ENCODE measurements at regions not wholly inside any gene's neighbourhood (a gene's known extent, or its start where the extent isn't known, plus 50 kb on each side); places are given as distances from the start of the nearest gene placed in this dataset.
"Not testable (repeated sequence)": the region's sequence is repeated elsewhere in the genome, so short reads cannot be mapped to it uniquely, and the experiment has no call there.

DNA sequence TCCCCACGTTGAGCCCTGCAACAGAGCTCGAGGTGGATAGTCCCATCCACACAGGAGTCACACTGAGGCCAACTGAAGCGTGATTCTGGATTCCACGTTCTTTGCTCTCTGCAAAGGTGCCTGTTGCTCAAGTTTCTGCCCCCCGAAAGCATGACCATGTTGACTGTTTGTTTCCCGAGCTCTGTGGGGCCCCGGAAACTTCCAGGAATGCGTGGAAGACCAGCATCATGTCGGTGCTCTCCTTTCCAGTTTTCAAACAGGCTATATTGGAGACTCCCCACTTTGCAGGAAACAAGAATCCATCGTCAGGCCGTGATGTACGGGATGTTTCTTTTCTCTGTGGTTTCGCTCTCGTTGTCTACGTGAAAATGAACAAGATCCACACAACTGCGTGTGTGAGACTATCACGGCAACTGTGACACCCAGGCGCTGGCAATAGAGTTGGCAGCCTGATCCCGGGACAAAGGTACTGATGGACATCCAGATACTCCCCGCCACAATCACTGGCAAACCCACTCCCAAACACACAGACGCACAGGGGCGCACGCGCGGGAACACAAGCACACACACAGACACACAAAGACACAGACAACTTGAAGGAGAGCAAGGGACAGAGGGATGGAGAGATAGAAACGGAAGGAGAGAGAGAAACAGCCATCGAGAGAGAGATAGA lies 444.6 kb upstream of the DEFB115 start:
- Histone ChIP-seq H3K4me1 (ENCODE audit: control insufficient read depth, insufficient read depth, low read length) (no peaks in the 10 kb centered on the region), H3K4me3 (no peak overlapping the region), H3K9ac (ENCODE audit: control insufficient read depth, insufficient read depth, low read length) (no peak overlapping the region), H4K20me1 (ENCODE audit: control insufficient read depth, insufficient read depth) (no peaks in the 10 kb centered on the region), H3K4me2 (ENCODE audit: control insufficient read depth, insufficient read depth) (no peak overlapping the region), H3K36me3 (ENCODE audit: control insufficient read depth in 2 of 2, insufficient read depth in 2 of 2, low read length in 1 of 2) (no peaks in the 10 kb centered on the region), H3K27me3 (replicated peaks in 1 of 2; ENCODE audit: control insufficient read depth in 2 of 2, insufficient read depth in 2 of 2, low read length in 1 of 2) (no peaks in the 10 kb centered on the region), H3K27ac (ENCODE audit: control insufficient read depth, insufficient read depth) (no peak overlapping the region), H3K9me3 (replicated peaks; ENCODE audit: control insufficient read depth, insufficient read depth, low read length) (peaks cover 3% of the 10 kb centered on the region; the same call in 1 of the 3 replicates), H3K79me2 (ENCODE audit: control insufficient read depth, insufficient read depth, low read length) (no peaks in the 10 kb centered on the region), H2AFZ (ENCODE audit: control insufficient read depth, low read depth, low read length) (no peak overlapping the region)
- no peak for DNase-seq (ENCODE audit: low read depth, low spot score)
- no TSS peak for BruUV-seq (replicated peaks)
- no peak for ATAC-seq
- TF ChIP-seq FOS (IDR thresholded peaks at IDR 0.05; ENCODE audit: borderline replicate concordance, extremely low read depth, insufficient read length) = no peak
- ChIA-PET CTCF (no interaction called here), POLR2A (no interaction called here), RAD21 (ENCODE audit: unreplicated experiment) (no interaction called here), SMC1A (ENCODE audit: uncharacterized antibody, unreplicated experiment) (no interaction called here)
- in situ Hi-C loops (cut with MboI) = no loop called here
- intact Hi-C loops (cut with micrococcal nuclease; ENCODE audit: unreplicated experiment) = no loop called here
- no peak for FAIRE-seq
- WGBS (ENCODE audit: insufficient coverage, insufficient replicate concordance, low lambda C conversion rate, missing lambda C conversion rate) = 48% methylated on average over 27 of the region's 27 CpGs

DNA sequence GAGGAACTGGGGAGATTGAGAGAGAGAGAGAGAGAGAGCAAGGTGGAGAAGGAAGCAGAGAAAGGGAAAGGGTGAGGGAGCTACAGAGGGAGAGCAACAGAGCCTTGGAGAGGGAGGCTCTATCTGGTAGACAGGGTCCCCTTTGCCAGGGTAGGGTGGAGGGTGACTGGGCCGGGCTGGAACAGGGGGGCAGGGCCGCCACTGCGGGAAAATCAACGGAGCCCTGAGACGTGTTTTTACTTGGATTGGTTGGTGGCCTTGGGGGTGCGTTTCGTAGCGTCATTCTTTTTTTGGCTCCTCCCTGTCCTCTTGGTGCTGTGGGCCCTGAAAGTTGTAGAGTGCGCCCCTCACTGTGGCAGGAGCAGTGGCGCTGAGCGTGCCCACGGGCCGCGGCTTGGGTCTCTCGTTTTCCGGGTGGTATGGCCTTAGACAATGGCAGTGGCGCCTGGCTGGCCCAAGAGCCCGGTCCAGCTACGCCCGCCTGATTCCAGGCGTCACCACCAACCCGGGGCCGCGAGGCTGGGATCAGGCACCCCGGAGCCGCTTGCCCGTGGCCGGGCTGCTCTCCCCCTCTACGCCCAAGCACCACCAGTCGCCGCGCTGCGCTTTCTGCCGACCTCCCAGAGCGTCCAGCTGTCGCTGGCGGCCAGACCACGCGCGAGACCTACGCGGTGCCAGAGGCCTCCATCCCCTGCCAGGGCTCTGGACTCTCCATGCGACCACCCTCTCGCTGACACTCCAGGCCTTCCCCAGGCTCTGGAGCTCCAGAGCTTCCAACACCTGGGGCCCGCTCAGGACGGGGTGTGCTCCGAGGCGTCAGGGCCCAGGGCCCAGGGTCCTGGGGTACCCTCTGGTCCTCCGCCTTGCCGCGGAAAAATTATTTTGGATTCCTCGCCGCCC lies 443.8 kb upstream of the DEFB115 start:
- H3K9me3 ChIP-seq (replicated peaks; ENCODE audit: control insufficient read depth, insufficient read depth, low read length); BruUV-seq (replicated peaks); RAD21 ChIA-PET (ENCODE audit: unreplicated experiment); H2AFZ ChIP-seq (ENCODE audit: control insufficient read depth, low read depth, low read length); H3K36me3 ChIP-seq (ENCODE audit: control insufficient read depth in 2 of 2, insufficient read depth in 2 of 2, low read length in 1 of 2); ATAC-seq; H3K4me3 ChIP-seq; DNase-seq (ENCODE audit: low read depth, low spot score); CTCF ChIA-PET; H4K20me1 ChIP-seq (ENCODE audit: control insufficient read depth, insufficient read depth); H3K27ac ChIP-seq (ENCODE audit: control insufficient read depth, insufficient read depth); SMC1A ChIA-PET (ENCODE audit: uncharacterized antibody, unreplicated experiment); H3K79me2 ChIP-seq (ENCODE audit: control insufficient read depth, insufficient read depth, low read length); H3K4me2 ChIP-seq (ENCODE audit: control insufficient read depth, insufficient read depth); H3K9ac ChIP-seq (ENCODE audit: control insufficient read depth, insufficient read depth, low read length); H3K27me3 ChIP-seq (replicated peaks in 1 of 2; ENCODE audit: control insufficient read depth in 2 of 2, insufficient read depth in 2 of 2, low read length in 1 of 2); intact Hi-C loops (cut with micrococcal nuclease; ENCODE audit: unreplicated experiment); POLR2A ChIA-PET; FAIRE-seq; in situ Hi-C loops (cut with MboI); H3K4me1 ChIP-seq (ENCODE audit: control insufficient read depth, insufficient read depth, low read length): not testable (repeated sequence)
- 71% methylated on average over 53 of the region's 53 CpGs for WGBS (ENCODE audit: insufficient coverage, insufficient replicate concordance, low lambda C conversion rate, missing lambda C conversion rate)

DNA sequence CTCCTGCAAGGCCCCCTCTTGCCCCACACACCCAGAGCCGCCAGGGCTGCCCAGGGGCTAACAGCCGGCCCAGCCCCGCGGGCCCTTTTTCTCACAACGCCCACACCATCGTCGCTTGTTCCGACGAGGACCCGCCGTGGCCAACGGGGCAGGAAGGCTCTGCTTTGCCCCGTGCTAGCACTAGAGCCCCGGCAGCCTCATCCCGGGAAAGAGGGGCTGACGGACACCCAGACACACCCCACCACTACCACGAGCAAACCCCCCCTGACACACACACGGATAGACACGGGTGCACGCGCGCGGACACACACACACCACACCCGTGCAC lies 443.2 kb upstream of the DEFB115 start:
- intact Hi-C loops (cut with micrococcal nuclease; ENCODE audit: unreplicated experiment); H4K20me1 ChIP-seq (ENCODE audit: control insufficient read depth, insufficient read depth); H3K27ac ChIP-seq (ENCODE audit: control insufficient read depth, insufficient read depth); SMC1A ChIA-PET (ENCODE audit: uncharacterized antibody, unreplicated experiment); H2AFZ ChIP-seq (ENCODE audit: control insufficient read depth, low read depth, low read length); BruUV-seq (replicated peaks); H3K79me2 ChIP-seq (ENCODE audit: control insufficient read depth, insufficient read depth, low read length); FAIRE-seq; H3K27me3 ChIP-seq (replicated peaks in 1 of 2; ENCODE audit: control insufficient read depth in 2 of 2, insufficient read depth in 2 of 2, low read length in 1 of 2); H3K9me3 ChIP-seq (replicated peaks; ENCODE audit: control insufficient read depth, insufficient read depth, low read length); H3K4me2 ChIP-seq (ENCODE audit: control insufficient read depth, insufficient read depth); H3K9ac ChIP-seq (ENCODE audit: control insufficient read depth, insufficient read depth, low read length); in situ Hi-C loops (cut with MboI); DNase-seq (ENCODE audit: low read depth, low spot score); H3K36me3 ChIP-seq (ENCODE audit: control insufficient read depth in 2 of 2, insufficient read depth in 2 of 2, low read length in 1 of 2); RAD21 ChIA-PET (ENCODE audit: unreplicated experiment); H3K4me1 ChIP-seq (ENCODE audit: control insufficient read depth, insufficient read depth, low read length); CTCF ChIA-PET; ATAC-seq; POLR2A ChIA-PET; H3K4me3 ChIP-seq: not testable (repeated sequence)
- WGBS (ENCODE audit: insufficient coverage, insufficient replicate concordance, low lambda C conversion rate, missing lambda C conversion rate) = 56% methylated on average over 24 of the region's 24 CpGs

DNA sequence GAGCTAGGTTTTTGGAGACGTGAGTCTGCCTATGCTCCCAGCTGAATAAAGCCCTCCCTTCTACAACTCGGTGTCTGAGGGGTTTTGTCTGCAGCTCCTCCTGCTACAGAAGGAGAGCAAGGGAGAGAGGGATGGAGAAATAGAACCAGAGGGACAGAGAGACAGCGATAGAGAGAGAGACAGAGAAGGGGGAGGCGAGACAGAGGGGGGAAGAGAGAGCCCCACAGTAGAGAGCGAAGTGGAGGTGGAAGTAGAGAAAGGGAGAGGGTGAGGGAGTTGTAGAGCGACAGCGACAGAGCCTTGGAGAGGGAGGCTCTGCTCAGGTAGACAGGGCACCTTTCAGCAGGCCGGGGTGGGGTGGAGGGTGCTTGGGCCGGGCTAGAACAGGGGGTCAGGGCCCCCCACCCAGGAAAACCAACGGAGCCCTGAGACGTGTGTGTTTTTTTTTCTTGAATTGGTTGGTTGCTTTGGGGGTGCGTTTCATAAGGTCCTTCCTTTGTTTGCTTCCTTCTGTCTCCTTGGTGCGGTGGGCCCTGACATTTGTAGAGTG lies 442.4 kb upstream of the DEFB115 start:
- in situ Hi-C loops (cut with MboI); H4K20me1 ChIP-seq (ENCODE audit: control insufficient read depth, insufficient read depth); intact Hi-C loops (cut with micrococcal nuclease; ENCODE audit: unreplicated experiment); H3K27me3 ChIP-seq (replicated peaks in 1 of 2; ENCODE audit: control insufficient read depth in 2 of 2, insufficient read depth in 2 of 2, low read length in 1 of 2); H3K4me2 ChIP-seq (ENCODE audit: control insufficient read depth, insufficient read depth); RAD21 ChIA-PET (ENCODE audit: unreplicated experiment); H2AFZ ChIP-seq (ENCODE audit: control insufficient read depth, low read depth, low read length); H3K4me1 ChIP-seq (ENCODE audit: control insufficient read depth, insufficient read depth, low read length); POLR2A ChIA-PET; H3K27ac ChIP-seq (ENCODE audit: control insufficient read depth, insufficient read depth); DNase-seq (ENCODE audit: low read depth, low spot score); H3K79me2 ChIP-seq (ENCODE audit: control insufficient read depth, insufficient read depth, low read length); H3K36me3 ChIP-seq (ENCODE audit: control insufficient read depth in 2 of 2, insufficient read depth in 2 of 2, low read length in 1 of 2); H3K4me3 ChIP-seq; SMC1A ChIA-PET (ENCODE audit: uncharacterized antibody, unreplicated experiment); H3K9ac ChIP-seq (ENCODE audit: control insufficient read depth, insufficient read depth, low read length); ATAC-seq; FAIRE-seq; CTCF ChIA-PET; H3K9me3 ChIP-seq (replicated peaks; ENCODE audit: control insufficient read depth, insufficient read depth, low read length); BruUV-seq (replicated peaks): not testable (repeated sequence)
- WGBS (ENCODE audit: insufficient coverage, insufficient replicate concordance, low lambda C conversion rate, missing lambda C conversion rate) = 36% methylated on average over 13 of the region's 13 CpGs

Measured in GM12878 (cell line).